ENCODE measurements at regions not wholly inside any gene's neighbourhood (a gene's known extent, or its start where the extent isn't known, plus 50 kb on each side); places are given as distances from the start of the nearest gene placed in this dataset.
"Not testable (repeated sequence)": the region's sequence is repeated elsewhere in the genome, so short reads cannot be mapped to it uniquely, and the experiment has no call there.

DNA sequence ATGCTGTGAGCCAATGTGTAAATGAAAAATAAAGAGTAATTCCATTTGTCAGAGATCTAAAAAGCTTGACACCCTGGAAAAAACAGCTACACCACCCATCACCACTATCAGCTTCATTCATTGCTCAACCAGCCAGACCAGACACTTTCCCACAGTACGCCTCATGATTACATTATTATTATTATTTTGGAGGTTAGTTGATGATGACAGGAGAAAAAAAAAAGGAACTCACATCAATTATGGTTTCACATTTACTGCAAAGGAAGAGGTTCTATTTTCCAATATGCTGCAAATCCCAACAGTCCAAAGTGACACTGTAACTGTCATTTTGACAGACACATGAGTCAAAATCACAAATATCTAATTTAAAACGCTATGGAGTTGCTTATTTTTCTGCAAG lies 134.7 kb upstream of the TSC22D2 start:
- Mint-ChIP-seq H3K4me3 (no peak overlapping the region), H3K27me3 (ENCODE audit: low read depth) (no peaks in the 10 kb centered on the region), H3K9me3 (no peaks in the 10 kb centered on the region), H3K36me3 (ENCODE audit: low read depth) (no peaks in the 10 kb centered on the region), H3K4me1 (peaks cover 31% of the 10 kb centered on the region), H3K27ac (ENCODE audit: unreplicated experiment) (no peak overlapping the region)
- TF ChIP-seq, protein P1, sequence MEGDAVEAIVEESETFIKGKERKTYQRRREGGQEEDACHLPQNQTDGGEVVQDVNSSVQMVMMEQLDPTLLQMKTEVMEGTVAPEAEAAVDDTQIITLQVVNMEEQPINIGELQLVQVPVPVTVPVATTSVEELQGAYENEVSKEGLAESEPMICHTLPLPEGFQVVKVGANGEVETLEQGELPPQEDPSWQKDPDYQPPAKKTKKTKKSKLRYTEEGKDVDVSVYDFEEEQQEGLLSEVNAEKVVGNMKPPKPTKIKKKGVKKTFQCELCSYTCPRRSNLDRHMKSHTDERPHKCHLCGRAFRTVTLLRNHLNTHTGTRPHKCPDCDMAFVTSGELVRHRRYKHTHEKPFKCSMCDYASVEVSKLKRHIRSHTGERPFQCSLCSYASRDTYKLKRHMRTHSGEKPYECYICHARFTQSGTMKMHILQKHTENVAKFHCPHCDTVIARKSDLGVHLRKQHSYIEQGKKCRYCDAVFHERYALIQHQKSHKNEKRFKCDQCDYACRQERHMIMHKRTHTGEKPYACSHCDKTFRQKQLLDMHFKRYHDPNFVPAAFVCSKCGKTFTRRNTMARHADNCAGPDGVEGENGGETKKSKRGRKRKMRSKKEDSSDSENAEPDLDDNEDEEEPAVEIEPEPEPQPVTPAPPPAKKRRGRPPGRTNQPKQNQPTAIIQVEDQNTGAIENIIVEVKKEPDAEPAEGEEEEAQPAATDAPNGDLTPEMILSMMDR (conservative IDR thresholded peaks at IDR 0.05): no peak
- DNase-seq (ENCODE audit: low read depth, low spot score): no peak

DNA sequence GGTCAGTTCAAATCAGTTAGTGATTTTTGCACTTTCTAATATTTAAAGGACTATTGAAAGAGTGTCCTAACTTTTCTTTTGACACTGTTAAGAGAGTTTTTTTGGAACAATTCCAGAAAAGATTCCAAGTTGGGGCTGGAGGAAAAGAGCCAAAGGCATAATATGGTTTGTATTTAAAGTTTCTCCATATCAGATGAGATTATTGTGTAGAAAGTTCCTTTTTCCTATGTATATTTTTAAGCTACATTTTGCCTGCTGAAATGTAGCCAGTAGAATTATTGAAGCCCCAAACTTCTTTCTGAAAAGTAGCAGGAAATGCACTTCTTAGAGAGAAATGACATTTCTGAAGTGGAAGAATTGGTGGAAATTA lies 136.5 kb upstream of the TSC22D2 start:
- Mint-ChIP-seq H3K36me3 (ENCODE audit: low read depth) (no peaks in the 10 kb centered on the region), H3K27ac (ENCODE audit: unreplicated experiment) (no peak overlapping the region), H3K9me3 (no peaks in the 10 kb centered on the region), H3K4me1 (peaks cover 13% of the 10 kb centered on the region), H3K4me3 (no peak overlapping the region), H3K27me3 (ENCODE audit: low read depth) (no peaks in the 10 kb centered on the region)
- TF ChIP-seq, protein P1 (conservative IDR thresholded peaks at IDR 0.05): no peak
- DNase-seq (ENCODE audit: low read depth, low spot score): no peak

DNA sequence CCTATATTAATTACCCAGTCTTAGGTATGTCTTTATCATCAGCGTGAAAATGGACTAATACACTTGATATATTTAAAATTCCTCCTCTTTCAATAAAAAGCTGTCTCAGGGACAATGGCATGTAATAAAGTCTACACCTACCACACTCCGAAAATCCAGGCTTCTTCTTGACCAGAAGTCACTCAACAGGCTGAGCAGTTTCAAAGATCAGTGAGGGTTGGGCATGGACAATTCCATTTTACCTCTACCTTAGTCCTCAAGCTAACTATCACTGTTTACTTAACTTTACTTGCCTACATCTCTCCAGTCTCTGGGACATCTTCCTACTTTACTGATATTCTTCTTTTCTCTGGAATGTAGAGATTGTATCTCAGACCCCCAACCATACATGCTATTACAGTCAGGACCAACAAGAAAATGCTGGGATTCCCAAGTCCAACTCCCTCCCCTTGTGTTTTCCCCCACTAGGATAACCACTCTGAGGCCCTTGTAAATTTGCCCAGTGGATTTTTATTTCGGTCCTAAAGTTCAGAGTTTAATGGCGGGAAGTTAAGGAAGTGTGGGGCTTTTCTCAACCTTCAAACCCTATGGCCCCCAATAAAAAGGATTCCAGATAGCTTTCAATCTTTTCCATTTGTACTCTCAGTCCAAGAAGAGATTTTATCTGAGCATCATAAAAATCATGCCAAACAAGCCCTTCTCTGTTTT lies 137.1 kb upstream of the TSC22D2 start:
- H3K36me3 Mint-ChIP-seq (ENCODE audit: low read depth): no peaks in the 10 kb centered on the region
- peaks cover 13% of the 10 kb centered on the region for H3K4me1 Mint-ChIP-seq
- no peaks in the 10 kb centered on the region for H3K27me3 Mint-ChIP-seq (ENCODE audit: low read depth)
- H3K4me3 Mint-ChIP-seq: no peak overlapping the region
- no peak for DNase-seq (ENCODE audit: low read depth, low spot score)
- TF ChIP-seq, protein P1 (conservative IDR thresholded peaks at IDR 0.05): no peak
- no peak overlapping the region for H3K27ac Mint-ChIP-seq (ENCODE audit: unreplicated experiment)
- H3K9me3 Mint-ChIP-seq: no peaks in the 10 kb centered on the region

DNA sequence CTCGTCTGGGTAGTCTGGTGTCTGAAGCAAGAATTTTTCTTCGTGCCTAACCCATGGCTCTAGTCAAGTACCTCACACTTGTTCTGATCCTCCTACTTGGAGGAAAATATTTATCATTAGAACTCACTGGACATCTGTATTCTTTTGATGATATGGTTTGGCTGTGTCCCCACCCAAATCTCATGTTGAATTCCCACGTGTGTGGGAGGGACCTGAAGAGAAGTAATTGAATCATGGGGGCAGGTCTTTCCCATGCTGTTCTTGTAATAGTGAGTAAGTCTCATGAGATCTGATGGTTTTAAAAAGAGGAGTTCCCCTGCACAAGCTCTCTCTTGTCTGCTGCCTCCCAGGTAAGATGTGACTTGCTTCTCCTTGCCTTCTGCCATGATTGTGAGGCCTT lies 137.7 kb upstream of the TSC22D2 start:
- not testable (repeated sequence) for DNase-seq (ENCODE audit: low read depth, low spot score); H3K36me3 Mint-ChIP-seq (ENCODE audit: low read depth); H3K4me1 Mint-ChIP-seq; H3K9me3 Mint-ChIP-seq; H3K27me3 Mint-ChIP-seq (ENCODE audit: low read depth); H3K4me3 Mint-ChIP-seq; H3K27ac Mint-ChIP-seq (ENCODE audit: unreplicated experiment)

DNA sequence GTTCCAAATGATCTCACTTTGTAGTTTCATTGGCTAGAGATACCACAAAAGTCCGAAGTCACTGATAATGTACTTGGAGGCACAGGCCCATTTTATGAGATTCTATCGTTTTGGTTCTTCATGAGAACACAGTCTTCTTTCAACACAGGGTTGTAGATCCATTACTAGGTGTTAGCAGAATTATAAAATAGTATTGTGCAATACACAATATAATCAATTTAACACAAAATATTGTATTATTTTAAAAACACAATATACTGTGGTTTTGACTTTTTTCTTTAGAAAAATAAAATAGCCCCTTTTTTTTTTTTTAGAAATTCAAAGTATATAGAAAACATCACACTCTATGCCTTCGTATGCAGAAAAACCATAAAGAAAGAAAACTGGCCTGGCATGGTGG lies 138.6 kb upstream of the TSC22D2 start:
- Mint-ChIP-seq H3K27me3 (ENCODE audit: low read depth) (no peaks in the 10 kb centered on the region), H3K9me3 (no peaks in the 10 kb centered on the region)
- DNase-seq (ENCODE audit: low read depth, low spot score): no peak

More for the DNA sequence above, 138.6 kb upstream of the TSC22D2 start:
- TF ChIP-seq, protein P1 (conservative IDR thresholded peaks at IDR 0.05): no peak
- peaks cover 6% of the 10 kb centered on the region for H3K4me1 Mint-ChIP-seq
- no peak overlapping the region for H3K27ac Mint-ChIP-seq (ENCODE audit: unreplicated experiment)
- H3K36me3 Mint-ChIP-seq (ENCODE audit: low read depth): no peaks in the 10 kb centered on the region
- no peak overlapping the region for H3K4me3 Mint-ChIP-seq

Measured in neural crest cell (in vitro differentiated cells).